Endothelial cell (in vitro differentiated cells): ENCODE measurements at regions not wholly inside any gene's neighbourhood (a gene's known extent, or its start where the extent isn't known, plus 50 kb on each side); places are given as distances from the start of the nearest gene placed in this dataset.

Source experiments
- DNase-seq: peaks from one replicate; pipeline ENCODE4 v3.0.0; 2021; ENCODE audit warnings: low spot score
- H3K27ac Mint-ChIP-seq: one replicate; pipeline ENCODE4 v1.8.0; 2021; ENCODE audit warnings: mixed read lengths, inconsistent platforms; ENCODE audit not compliant: unreplicated experiment
- H3K27me3 Mint-ChIP-seq: one replicate; pipeline ENCODE4 v1.8.0; 2021; ENCODE audit warnings: mild to moderate bottlenecking, moderate library complexity, mixed read lengths, inconsistent platforms; ENCODE audit not compliant: unreplicated experiment
- H3K36me3 Mint-ChIP-seq: one replicate; pipeline ENCODE4 v1.8.0; 2021; ENCODE audit warnings: mild to moderate bottlenecking, low read depth, mixed read lengths, inconsistent platforms; ENCODE audit not compliant: unreplicated experiment
- H3K4me1 Mint-ChIP-seq: one replicate; pipeline ENCODE4 v1.8.0; 2021; ENCODE audit warnings: mild to moderate bottlenecking, mixed read lengths, inconsistent platforms; ENCODE audit not compliant: unreplicated experiment
- H3K4me3 Mint-ChIP-seq: one replicate; pipeline ENCODE4 v1.8.0; 2021; ENCODE audit warnings: mild to moderate bottlenecking, mixed read lengths, inconsistent platforms; ENCODE audit not compliant: unreplicated experiment
- H3K9me3 Mint-ChIP-seq: one replicate; pipeline ENCODE4 v1.8.0; 2021; ENCODE audit warnings: mixed read lengths, inconsistent platforms; ENCODE audit not compliant: unreplicated experiment
- CTCF ChIP-seq: fragments of 200-600 bp; sonication (generic); IDR thresholded peaks from one replicate; pipeline ENCODE4 v1.5.0; 2021; ENCODE audit warnings: antibody characterized with exemption; ENCODE audit not compliant: unreplicated experiment

DNA sequence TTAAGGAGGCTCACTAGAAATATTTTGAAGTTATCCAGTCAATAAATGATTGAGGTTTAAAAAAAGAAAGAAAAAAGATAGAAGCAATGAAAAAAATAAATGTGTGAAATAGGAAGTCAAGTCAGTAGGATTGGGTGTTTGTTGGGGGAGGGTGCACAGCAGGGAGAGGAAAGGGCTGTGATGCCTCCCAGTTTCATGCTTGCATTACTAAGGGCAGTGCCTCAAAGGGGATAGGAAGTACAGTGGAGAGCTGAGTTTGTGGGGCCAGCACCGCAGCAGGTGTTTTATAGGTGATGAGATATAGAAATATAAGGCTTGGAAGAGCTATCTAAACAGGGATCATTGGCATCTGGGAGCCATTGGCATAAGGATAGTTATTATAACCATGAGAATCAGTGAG is 919.2 kb downstream of the STIM2 start:
- no peaks in the 10 kb centered on the region for H3K9me3 Mint-ChIP-seq
- TF ChIP-seq CTCF = no peak
- H3K27me3 Mint-ChIP-seq = no peaks in the 10 kb centered on the region
- no peaks in the 10 kb centered on the region for H3K36me3 Mint-ChIP-seq
- H3K4me1 Mint-ChIP-seq = peaks cover 7% of the 10 kb centered on the region
- no peak overlapping the region for H3K27ac Mint-ChIP-seq
- DNase-seq = no peak
- no peak overlapping the region for H3K4me3 Mint-ChIP-seq

DNA sequence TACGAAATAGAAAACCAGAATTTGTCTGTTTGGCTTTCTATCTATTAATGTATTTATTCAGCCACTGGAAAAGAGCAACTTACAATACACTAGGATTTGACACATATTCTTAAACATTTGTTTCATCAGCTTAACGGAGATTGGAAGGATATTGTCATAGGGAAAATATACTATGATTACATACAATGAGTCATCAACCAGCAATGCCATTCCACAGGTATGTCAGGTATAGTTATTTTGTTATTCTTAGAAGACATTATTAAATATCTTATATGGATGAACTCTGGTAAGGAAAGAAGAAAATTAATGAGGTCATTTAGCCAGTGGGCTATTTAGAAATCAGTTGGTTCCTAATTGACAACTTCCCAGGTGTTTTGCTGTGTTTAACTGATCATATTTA is 926.6 kb downstream of the STIM2 start:
- no peak overlapping the region for H3K4me3 Mint-ChIP-seq
- H3K36me3 Mint-ChIP-seq = no peaks in the 10 kb centered on the region
- no peak for DNase-seq
- H3K4me1 Mint-ChIP-seq = no peaks in the 10 kb centered on the region
- no peak overlapping the region for H3K27ac Mint-ChIP-seq
- TF ChIP-seq CTCF = no peak
- peaks cover 2% of the 10 kb centered on the region for H3K27me3 Mint-ChIP-seq
- H3K9me3 Mint-ChIP-seq = no peaks in the 10 kb centered on the region

GRCh38 chr4:27789773-27790172 is 929.1 kb downstream of the STIM2 start:
- Mint-ChIP-seq H3K4me1 (no peaks in the 10 kb centered on the region), H3K9me3 (no peaks in the 10 kb centered on the region), H3K36me3 (no peaks in the 10 kb centered on the region), H3K27ac (no peak overlapping the region), H3K4me3 (no peak overlapping the region), H3K27me3 (peaks cover 2% of the 10 kb centered on the region)
- DNase-seq = no peak
- no peak for TF ChIP-seq CTCF

GRCh38 chr4:27790911-27791310 is 930.3 kb downstream of the STIM2 start:
- Mint-ChIP-seq H3K27me3 (peaks cover 2% of the 10 kb centered on the region), H3K9me3 (no peaks in the 10 kb centered on the region), H3K27ac (no peak overlapping the region), H3K36me3 (no peaks in the 10 kb centered on the region), H3K4me3 (no peak overlapping the region), H3K4me1 (no peaks in the 10 kb centered on the region)
- no peak for TF ChIP-seq CTCF
- no peak for DNase-seq

- no peak for DNase-seq
- no peaks in the 10 kb centered on the region for H3K4me1 Mint-ChIP-seq
- no peaks in the 10 kb centered on the region for H3K36me3 Mint-ChIP-seq
- H3K27ac Mint-ChIP-seq = no peak overlapping the region
- TF ChIP-seq CTCF = no peak
- no peaks in the 10 kb centered on the region for H3K9me3 Mint-ChIP-seq
- peaks cover 2% of the 10 kb centered on the region for H3K27me3 Mint-ChIP-seq
- no peak overlapping the region for H3K4me3 Mint-ChIP-seq
Measured at GRCh38 chr4:27791640-27792039, 931.0 kb downstream of the STIM2 start.
